CD8-positive, alpha-beta memory T cell (primary cell): ENCODE measurements at regions not wholly inside any gene's neighbourhood (a gene's known extent, or its start where the extent isn't known, plus 50 kb on each side); places are given as distances from the start of the nearest gene placed in this dataset.
A peak's percentile ranks its signal among the peaks of the same experiment; 100 is the strongest.

Source experiments
- CTCF ChIA-PET: fragments of 350-600 bp; sonication (Branson Sonifier 250); formaldehyde crosslinking; loops from one replicate; lab custom pipeline; 2021; ENCODE audit warnings: antibody characterized with exemption; lab: Charles Lee
- POLR2A ChIA-PET: fragments of 350-600 bp; sonication (Branson Sonifier 250); formaldehyde crosslinking; loops from one replicate; lab custom pipeline; 2021; ENCODE audit warnings: antibody characterized with exemption; lab: Charles Lee
- DNase-seq, 5 donors: peaks; one replicate each; pipeline versions ENCODE4 v3.0.0 to v3.0.0-alpha.2; 2020 to 2022; ENCODE audit warnings: mixed read lengths in 1 of 5
- H3K27ac ChIP-seq: one replicate; pipeline ENCODE4 v1.7.0; 2013; ENCODE audit warnings: low read depth, mild to moderate bottlenecking, low read length, moderate library complexity
- H3K27me3 ChIP-seq: 2 replicates; pipeline ENCODE4 v1.7.0; 2013; ENCODE audit warnings: low read length, mild to moderate bottlenecking; ENCODE audit not compliant: insufficient read depth, poor library complexity, severe bottlenecking
- H3K36me3 ChIP-seq: 2 replicates; pipeline ENCODE4 v1.7.0; 2013; ENCODE audit warnings: mild to moderate bottlenecking, low read length, moderate library complexity; ENCODE audit not compliant: insufficient read depth
- H3K4me1 ChIP-seq: 2 replicates; pipeline ENCODE4 v1.7.0; 2013; ENCODE audit warnings: mild to moderate bottlenecking, low read length, moderate library complexity; ENCODE audit not compliant: insufficient read depth
- H3K4me3 ChIP-seq: 2 replicates; pipeline ENCODE4 v1.7.0; 2013; ENCODE audit warnings: mild to moderate bottlenecking, low read length
- H3K9me3 ChIP-seq: 2 replicates; pipeline ENCODE4 v1.7.0; 2013; ENCODE audit warnings: mild to moderate bottlenecking, low read length
- H3K27ac Mint-ChIP-seq, 8 donors: one replicate each; pipeline ENCODE4 v1.8.0; 2020 to 2021; ENCODE audit warnings: mixed read lengths in 8 of 8, mild to moderate bottlenecking in 6 of 8, inconsistent platforms in 3 of 8, moderate library complexity in 3 of 8
- H3K27me3 Mint-ChIP-seq, 2 donors: one replicate each; pipeline ENCODE4 v1.8.0; 2020 to 2021; ENCODE audit warnings: mixed read lengths in 2 of 2, mild to moderate bottlenecking in 1 of 2, moderate library complexity in 1 of 2
- H3K36me3 Mint-ChIP-seq, 3 donors: one replicate each; pipeline ENCODE4 v1.8.0; 2020 to 2021; ENCODE audit warnings: mixed read lengths in 3 of 3, inconsistent platforms in 1 of 3, mild to moderate bottlenecking in 1 of 3
- H3K4me1 Mint-ChIP-seq, 3 donors: one replicate each; pipeline ENCODE4 v1.8.0; 2020 to 2021; ENCODE audit warnings: mixed read lengths in 3 of 3, inconsistent platforms in 1 of 3, mild to moderate bottlenecking in 1 of 3
- H3K4me3 Mint-ChIP-seq, 7 donors: one replicate each; pipeline ENCODE4 v1.8.0; 2020 to 2021; ENCODE audit warnings: mixed read lengths in 7 of 7, mild to moderate bottlenecking in 6 of 7, moderate library complexity in 4 of 7, inconsistent platforms in 2 of 7
- H3K9me3 Mint-ChIP-seq, 5 donors: one replicate each; pipeline ENCODE4 v1.8.0; 2020 to 2022; ENCODE audit warnings: mixed read lengths in 5 of 5, mild to moderate bottlenecking in 3 of 5, moderate library complexity in 2 of 5, inconsistent platforms in 1 of 5

GRCh38 chr11:120061036-120061760 lies 76.7 kb downstream of the TRIM29 start:
- H3K27me3 ChIP-seq = no peaks in the 10 kb centered on the region
- Mint-ChIP-seq H3K36me3 (no peaks in the 10 kb centered on the region), H3K4me3 (no peak overlapping the region), H3K27ac (no peak overlapping the region), H3K27me3 (peaks cover 3 to 36% of the 10 kb centered on the region in 2 donors), H3K9me3 (no peaks in the 10 kb centered on the region), H3K4me1 (no peaks in the 10 kb centered on the region)
- no peak overlapping the region for H3K27ac ChIP-seq
- no peak overlapping the region for H3K4me3 ChIP-seq
- no peaks in the 10 kb centered on the region for H3K9me3 ChIP-seq
- DNase-seq = no peak
- ChIA-PET CTCF (no interaction called here), POLR2A (no interaction called here)
- no peaks in the 10 kb centered on the region for H3K4me1 ChIP-seq
- H3K36me3 ChIP-seq = no peaks in the 10 kb centered on the region

DNA sequence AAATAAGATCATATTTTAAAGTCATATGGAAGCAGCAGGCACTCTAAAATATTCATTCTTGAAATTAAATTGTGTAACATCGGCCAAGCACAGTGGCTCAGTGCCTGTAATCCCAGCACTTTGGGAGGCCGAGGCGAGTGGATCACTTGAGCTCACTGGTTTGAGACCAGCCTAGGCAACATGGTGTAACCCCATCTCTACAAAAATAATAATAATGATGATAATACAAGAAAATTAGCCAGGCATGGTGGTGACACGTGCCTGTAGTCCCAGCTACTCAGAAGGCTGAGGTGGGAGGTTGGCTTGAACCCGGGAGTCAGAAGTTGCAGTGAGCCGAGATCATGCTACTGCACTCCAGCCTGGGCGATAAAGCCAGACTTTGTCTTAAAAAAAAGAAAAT lies 77.4 kb downstream of the TRIM29 start:
- Mint-ChIP-seq H3K9me3 (no peaks in the 10 kb centered on the region), H3K27ac (no peak overlapping the region), H3K27me3 (peaks cover 3 to 33% of the 10 kb centered on the region in 2 donors), H3K4me1 (no peaks in the 10 kb centered on the region), H3K36me3 (no peaks in the 10 kb centered on the region), H3K4me3 (no peak overlapping the region)
- DNase-seq = peak in 1 of 5 donors; percentile 10
- no peaks in the 10 kb centered on the region for H3K36me3 ChIP-seq
- H3K9me3 ChIP-seq = no peaks in the 10 kb centered on the region
- H3K4me3 ChIP-seq = no peak overlapping the region
- CTCF ChIA-PET = no interaction called here
- no peaks in the 10 kb centered on the region for H3K27me3 ChIP-seq
- no peak overlapping the region for H3K27ac ChIP-seq
- POLR2A ChIA-PET = no interaction called here
- H3K4me1 ChIP-seq = no peaks in the 10 kb centered on the region

DNA sequence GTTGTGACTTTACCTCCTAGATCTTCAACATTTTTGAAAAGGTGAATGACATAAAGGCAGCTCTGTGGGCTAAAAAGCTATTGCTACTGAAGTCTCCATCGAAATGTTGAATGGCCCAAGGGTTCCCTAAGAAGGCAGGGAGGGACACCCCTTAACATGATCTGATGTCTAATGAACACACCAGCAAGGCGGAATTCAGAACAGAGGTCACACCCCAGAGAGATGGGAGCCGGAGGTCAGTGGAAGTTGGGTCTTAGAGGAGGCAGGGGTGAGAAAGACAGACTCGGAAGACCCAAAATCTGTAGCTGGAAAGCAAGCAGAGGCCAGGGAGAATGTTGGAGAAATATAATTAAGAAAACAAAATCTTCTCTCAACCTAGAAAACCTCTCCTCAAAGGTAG lies 79.0 kb downstream of the TRIM29 start:
- Mint-ChIP-seq H3K27me3 (peaks cover 3 to 33% of the 10 kb centered on the region in 2 donors), H3K4me1 (no peaks in the 10 kb centered on the region), H3K4me3 (no peak overlapping the region), H3K9me3 (no peaks in the 10 kb centered on the region), H3K36me3 (no peaks in the 10 kb centered on the region), H3K27ac (no peak overlapping the region)
- H3K27me3 ChIP-seq = no peaks in the 10 kb centered on the region
- H3K36me3 ChIP-seq = no peaks in the 10 kb centered on the region
- H3K4me3 ChIP-seq = no peak overlapping the region
- no peak for DNase-seq
- ChIA-PET POLR2A (no interaction called here), CTCF (interaction anchor here (1.4 kb wide), 1 partner anchor 21 kb away, joined by 4 read pairs; no protein-coding TSS in a partner anchor)
- H3K4me1 ChIP-seq = no peaks in the 10 kb centered on the region
- no peaks in the 10 kb centered on the region for H3K9me3 ChIP-seq
- no peak overlapping the region for H3K27ac ChIP-seq

- Mint-ChIP-seq H3K36me3 (no peaks in the 10 kb centered on the region), H3K9me3 (peaks cover 0 to 3% (median 0%) of the 10 kb centered on the region in 5 donors), H3K4me3 (no peak overlapping the region), H3K27me3 (peaks cover 4 to 30% of the 10 kb centered on the region in 2 donors), H3K27ac (peak overlapping the region in 1 of 8 donors; percentile 39), H3K4me1 (no peaks in the 10 kb centered on the region)
- ChIA-PET POLR2A (no interaction called here), CTCF (interaction anchor here (1.4 kb wide), 1 partner anchor 22 kb away, joined by 4 read pairs; no protein-coding TSS in a partner anchor)
- Histone ChIP-seq H3K36me3 (no peaks in the 10 kb centered on the region), H3K4me1 (no peaks in the 10 kb centered on the region), H3K4me3 (no peak overlapping the region), H3K9me3 (no peaks in the 10 kb centered on the region), H3K27ac (no peak overlapping the region), H3K27me3 (no peaks in the 10 kb centered on the region)
- no peak for DNase-seq
These were observed 80.0 kb downstream of the TRIM29 start for GRCh38 chr11:120057595-120058581.

GRCh38 chr11:120057028-120057330 lies 80.9 kb downstream of the TRIM29 start:
- no peak for DNase-seq

DNA sequence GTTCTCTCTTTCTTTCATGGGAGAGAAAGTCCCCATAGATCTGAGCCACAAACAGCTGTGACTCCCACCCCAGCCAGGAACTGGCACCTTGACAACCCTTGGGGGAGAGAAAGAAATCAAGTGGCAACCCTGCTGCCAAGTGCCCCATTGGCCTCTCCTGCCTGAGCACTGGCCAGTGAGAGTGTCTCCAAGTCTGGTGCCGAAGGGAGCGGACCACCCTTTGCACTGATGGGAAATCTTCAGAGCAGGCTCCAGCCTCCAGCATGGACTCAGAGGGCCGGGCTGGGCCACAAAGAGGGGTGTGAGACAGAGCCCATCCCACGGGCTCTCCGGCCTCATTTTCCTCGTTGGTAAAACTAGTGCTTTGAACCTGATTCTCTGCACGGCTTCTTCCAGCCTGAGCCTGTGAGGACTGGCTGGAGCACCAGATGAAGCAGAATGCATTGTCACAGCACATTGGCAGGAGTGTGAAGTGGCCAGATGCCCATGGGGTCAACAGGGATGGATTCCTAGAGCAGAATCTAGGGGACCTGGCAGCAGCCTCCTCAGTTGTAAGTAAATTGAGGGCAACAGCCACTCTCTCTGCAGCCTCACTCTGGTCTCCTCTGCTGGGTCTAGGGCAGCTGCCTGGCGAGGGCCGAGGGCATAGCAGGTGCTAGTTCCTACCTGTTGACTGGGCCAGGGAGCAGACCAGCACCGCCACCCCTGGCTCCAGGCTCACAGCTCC lies 81.4 kb downstream of the TRIM29 start:
- peaks cover 0 to 3% (median 0%) of the 10 kb centered on the region in 5 donors for H3K9me3 Mint-ChIP-seq
- no peaks in the 10 kb centered on the region for H3K9me3 ChIP-seq
- no peaks in the 10 kb centered on the region for H3K36me3 Mint-ChIP-seq
- H3K4me3 Mint-ChIP-seq = no peak overlapping the region
- no peaks in the 10 kb centered on the region for H3K4me1 ChIP-seq
- no peak for DNase-seq
- H3K4me1 Mint-ChIP-seq = no peaks in the 10 kb centered on the region
- H3K27me3 Mint-ChIP-seq = peaks cover 11 to 40% of the 10 kb centered on the region in 2 donors
- H3K4me3 ChIP-seq = no peak overlapping the region
- no peaks in the 10 kb centered on the region for H3K27me3 ChIP-seq
- H3K27ac Mint-ChIP-seq = no peak overlapping the region
- CTCF ChIA-PET = no interaction called here
- no peak overlapping the region for H3K27ac ChIP-seq
- POLR2A ChIA-PET = no interaction called here
- no peaks in the 10 kb centered on the region for H3K36me3 ChIP-seq

More at GRCh38 chr11:120057028-120057330, 80.9 kb downstream of the TRIM29 start:
- POLR2A ChIA-PET = no interaction called here
- Mint-ChIP-seq H3K4me3 (no peak overlapping the region), H3K4me1 (no peaks in the 10 kb centered on the region), H3K9me3 (peaks cover 0 to 3% (median 0%) of the 10 kb centered on the region in 5 donors), H3K27me3 (peaks cover 11 to 37% of the 10 kb centered on the region in 2 donors), H3K27ac (no peak overlapping the region), H3K36me3 (no peaks in the 10 kb centered on the region)
- Histone ChIP-seq H3K9me3 (no peaks in the 10 kb centered on the region), H3K36me3 (no peaks in the 10 kb centered on the region), H3K27me3 (no peaks in the 10 kb centered on the region), H3K27ac (no peak overlapping the region), H3K4me3 (no peak overlapping the region), H3K4me1 (no peaks in the 10 kb centered on the region)
- CTCF ChIA-PET = no interaction called here

DNA sequence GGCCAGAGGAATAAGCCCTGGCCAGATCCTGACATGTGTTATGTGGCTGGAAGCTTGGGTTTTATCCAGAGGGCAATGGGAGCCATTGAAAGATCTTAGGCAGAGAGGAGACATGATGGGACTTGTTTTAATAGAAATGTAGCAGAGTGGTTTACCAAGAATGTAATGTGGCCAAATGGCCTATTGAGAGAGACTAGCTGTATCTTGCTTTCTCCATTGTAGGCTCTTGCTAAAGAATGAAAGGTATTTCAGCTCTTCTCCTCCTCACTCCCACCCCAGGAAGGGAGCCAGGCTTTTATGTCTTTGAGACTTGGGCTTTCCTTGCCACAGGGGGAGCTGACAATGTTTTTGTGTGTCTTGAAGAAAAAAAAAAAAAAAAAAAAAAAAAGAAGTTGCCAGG lies 82.3 kb downstream of the TRIM29 start:
- Histone ChIP-seq H3K36me3 (no peaks in the 10 kb centered on the region), H3K27ac (no peak overlapping the region), H3K4me1 (no peaks in the 10 kb centered on the region), H3K4me3 (no peak overlapping the region), H3K9me3 (no peaks in the 10 kb centered on the region), H3K27me3 (no peaks in the 10 kb centered on the region)
- no peak for DNase-seq
- no peak overlapping the region for H3K4me3 Mint-ChIP-seq
- POLR2A ChIA-PET = no interaction called here
- H3K4me1 Mint-ChIP-seq = no peaks in the 10 kb centered on the region
- no peaks in the 10 kb centered on the region for H3K36me3 Mint-ChIP-seq
- no peak overlapping the region for H3K27ac Mint-ChIP-seq
- H3K9me3 Mint-ChIP-seq = peaks cover 0 to 3% (median 0%) of the 10 kb centered on the region in 5 donors
- CTCF ChIA-PET = no interaction called here
- peaks cover 11 to 36% of the 10 kb centered on the region in 2 donors for H3K27me3 Mint-ChIP-seq

DNA sequence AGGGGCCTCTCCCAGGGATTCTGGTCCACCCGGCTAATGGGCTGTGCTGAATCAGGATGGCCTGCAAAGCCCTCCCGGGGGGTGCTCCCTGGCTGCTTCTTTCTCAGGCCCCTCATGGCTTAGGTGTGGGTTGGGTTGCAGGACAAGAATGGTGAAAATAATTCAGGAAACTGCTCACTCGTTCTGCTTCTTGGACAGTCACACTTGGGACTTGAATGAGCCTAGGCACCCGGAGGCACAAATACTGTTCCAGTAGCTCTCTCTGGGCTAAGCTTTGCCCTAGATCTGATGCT lies 83.2 kb downstream of the TRIM29 start:
- no peak overlapping the region for H3K4me3 ChIP-seq
- Mint-ChIP-seq H3K27me3 (peaks cover 11 to 43% of the 10 kb centered on the region in 2 donors), H3K36me3 (no peaks in the 10 kb centered on the region), H3K9me3 (peaks cover 0 to 4% (median 0%) of the 10 kb centered on the region in 5 donors), H3K27ac (no peak overlapping the region), H3K4me3 (no peak overlapping the region), H3K4me1 (no peaks in the 10 kb centered on the region)
- DNase-seq = no peak
- no peak overlapping the region for H3K27ac ChIP-seq
- CTCF ChIA-PET = no interaction called here
- H3K4me1 ChIP-seq = no peaks in the 10 kb centered on the region
- POLR2A ChIA-PET = no interaction called here
- no peaks in the 10 kb centered on the region for H3K27me3 ChIP-seq
- no peaks in the 10 kb centered on the region for H3K36me3 ChIP-seq
- no peaks in the 10 kb centered on the region for H3K9me3 ChIP-seq
